ENCODE measurements at regions not wholly inside any gene's neighbourhood (a gene's known extent, or its start where the extent isn't known, plus 50 kb on each side); places are given as distances from the start of the nearest gene placed in this dataset.
A peak's percentile ranks its signal among the peaks of the same experiment; 100 is the strongest.

DNA sequence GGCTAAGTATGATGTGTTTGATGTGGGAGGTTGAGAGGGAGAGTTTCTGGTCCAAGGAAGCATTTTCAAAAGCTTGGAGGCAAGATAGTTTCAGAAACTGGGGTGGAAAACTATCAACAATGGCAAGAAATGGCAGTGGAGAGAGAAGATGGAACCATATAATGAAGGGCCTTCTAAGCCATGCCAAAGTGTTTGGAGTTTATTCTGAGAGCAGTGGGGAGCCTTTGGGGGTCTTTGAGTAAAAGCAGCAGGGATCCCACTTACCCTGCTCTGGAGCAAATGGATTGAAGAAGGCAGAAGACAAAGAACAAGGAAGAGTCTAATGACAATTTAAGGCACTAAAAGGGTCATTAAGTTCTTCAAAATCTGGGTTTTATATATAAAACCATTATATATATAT lies 538.9 kb downstream of the UTRN start:
- H3K14ac ChIP-seq (ENCODE audit: insufficient read depth, low read length) = no peak overlapping the region
- no peak overlapping the region for H2AK5ac ChIP-seq (ENCODE audit: insufficient read length, low read length)
- TF ChIP-seq, protein P1, sequence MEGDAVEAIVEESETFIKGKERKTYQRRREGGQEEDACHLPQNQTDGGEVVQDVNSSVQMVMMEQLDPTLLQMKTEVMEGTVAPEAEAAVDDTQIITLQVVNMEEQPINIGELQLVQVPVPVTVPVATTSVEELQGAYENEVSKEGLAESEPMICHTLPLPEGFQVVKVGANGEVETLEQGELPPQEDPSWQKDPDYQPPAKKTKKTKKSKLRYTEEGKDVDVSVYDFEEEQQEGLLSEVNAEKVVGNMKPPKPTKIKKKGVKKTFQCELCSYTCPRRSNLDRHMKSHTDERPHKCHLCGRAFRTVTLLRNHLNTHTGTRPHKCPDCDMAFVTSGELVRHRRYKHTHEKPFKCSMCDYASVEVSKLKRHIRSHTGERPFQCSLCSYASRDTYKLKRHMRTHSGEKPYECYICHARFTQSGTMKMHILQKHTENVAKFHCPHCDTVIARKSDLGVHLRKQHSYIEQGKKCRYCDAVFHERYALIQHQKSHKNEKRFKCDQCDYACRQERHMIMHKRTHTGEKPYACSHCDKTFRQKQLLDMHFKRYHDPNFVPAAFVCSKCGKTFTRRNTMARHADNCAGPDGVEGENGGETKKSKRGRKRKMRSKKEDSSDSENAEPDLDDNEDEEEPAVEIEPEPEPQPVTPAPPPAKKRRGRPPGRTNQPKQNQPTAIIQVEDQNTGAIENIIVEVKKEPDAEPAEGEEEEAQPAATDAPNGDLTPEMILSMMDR (conservative IDR thresholded peaks at IDR 0.05) = no peak
- H3K27ac ChIP-seq (ENCODE audit: insufficient read length, low read depth, low read length) = no peak overlapping the region
- H3K27me3 Mint-ChIP-seq (ENCODE audit: low read depth) = no peaks in the 10 kb centered on the region
- no peak overlapping the region for H4K8ac ChIP-seq (replicated peaks; ENCODE audit: insufficient read length, low read depth, low read length)
- no peak overlapping the region for H3T11ph ChIP-seq (ENCODE audit: low read length)
- no peak overlapping the region for H3K4ac ChIP-seq (ENCODE audit: low read depth, low read length)
- H2AFZ ChIP-seq (ENCODE audit: low read length) = no peak overlapping the region
- H3K9me3 ChIP-seq (ENCODE audit: control insufficient read depth, low read depth, low read length) = no peaks in the 10 kb centered on the region
- H3K23ac ChIP-seq (ENCODE audit: insufficient read length, low read depth, low read length) = no peak overlapping the region
- H2BK15ac ChIP-seq (ENCODE audit: low read depth, low read length) = no peak overlapping the region
- no peaks in the 10 kb centered on the region for H3K9me3 Mint-ChIP-seq
- H3K9ac ChIP-seq (ENCODE audit: extremely low read depth, insufficient read length, low read length) = no peak overlapping the region
- H3K23me2 ChIP-seq (ENCODE audit: insufficient read length, low read depth, low read length, poor library complexity, severe bottlenecking) = no peaks in the 10 kb centered on the region
- no peak overlapping the region for H2BK20ac ChIP-seq (ENCODE audit: low read depth, low read length, poor library complexity, severe bottlenecking)
- no peak overlapping the region for H4K91ac ChIP-seq (ENCODE audit: insufficient read length, low read depth, low read length)
- no peak overlapping the region for H2BK120ac ChIP-seq (ENCODE audit: low read depth, low read length, poor library complexity, severe bottlenecking)
- H3K4me1 ChIP-seq (ENCODE audit: insufficient read depth, low read length) = no peaks in the 10 kb centered on the region
- H3K36me3 Mint-ChIP-seq (ENCODE audit: insufficient read depth in 1 of 3, low read depth in 3 of 3) = peaks cover 0 to 30% (median 20%) of the 10 kb centered on the region in 3 experiments; a peak in 4 of 7 replicates
- H2BK12ac ChIP-seq (ENCODE audit: insufficient read length, low read depth, low read length) = no peak overlapping the region
- no peaks in the 10 kb centered on the region for H3K27me3 ChIP-seq (ENCODE audit: insufficient read depth, low read length)
- no peak overlapping the region for H3K4me2 ChIP-seq (ENCODE audit: insufficient read depth, insufficient read length, low read length)
- no peaks in the 10 kb centered on the region for H4K20me1 ChIP-seq (ENCODE audit: control insufficient read depth, insufficient read depth, insufficient read length)
- no peak overlapping the region for H3K4me3 Mint-ChIP-seq
- H3K56ac ChIP-seq (ENCODE audit: insufficient read length, low read depth, low read length) = no peak overlapping the region
- DNase-seq = no peak
- no peak overlapping the region for H2BK5ac ChIP-seq (ENCODE audit: insufficient read length, low read length)
- H3K4me1 Mint-ChIP-seq = peaks cover 6 to 12% of the 10 kb centered on the region in 2 experiments
- no peak overlapping the region for H4K5ac ChIP-seq (ENCODE audit: insufficient read length, low read depth, low read length)
- H3K79me1 ChIP-seq (ENCODE audit: insufficient read depth, low read depth, low read length, poor library complexity, severe bottlenecking) = no peaks in the 10 kb centered on the region
- peak overlapping the region in 2 of 3 experiments; percentile 22 to 82; a peak in 3 of 7 replicates for H3K27ac Mint-ChIP-seq
- no peaks in the 10 kb centered on the region for H3K79me2 ChIP-seq (ENCODE audit: insufficient read depth, low read length)
- no peak overlapping the region for H3K18ac ChIP-seq (ENCODE audit: insufficient read length, low read depth, low read length)

All from H9 (cell line).